HG03060 (cell line): ENCODE measurements at regions not wholly inside any gene's neighbourhood (a gene's known extent, or its start where the extent isn't known, plus 50 kb on each side); places are given as distances from the start of the nearest gene placed in this dataset.
"Not testable (repeated sequence)": the region's sequence is repeated elsewhere in the genome, so short reads cannot be mapped to it uniquely, and the experiment has no call there.

Experiments used
- ATAC-seq: cut with Tn5 transposase; IDR thresholded peaks from one replicate; pipeline ENCODE4 v1.9.1; 2021; ENCODE audit warnings: low read depth, moderate number of reproducible peaks; ENCODE audit not compliant: unreplicated experiment

GRCh38 chr7:25680636-25681035, 452.4 kb upstream of the NPVF start:
- no peak for ATAC-seq

DNA sequence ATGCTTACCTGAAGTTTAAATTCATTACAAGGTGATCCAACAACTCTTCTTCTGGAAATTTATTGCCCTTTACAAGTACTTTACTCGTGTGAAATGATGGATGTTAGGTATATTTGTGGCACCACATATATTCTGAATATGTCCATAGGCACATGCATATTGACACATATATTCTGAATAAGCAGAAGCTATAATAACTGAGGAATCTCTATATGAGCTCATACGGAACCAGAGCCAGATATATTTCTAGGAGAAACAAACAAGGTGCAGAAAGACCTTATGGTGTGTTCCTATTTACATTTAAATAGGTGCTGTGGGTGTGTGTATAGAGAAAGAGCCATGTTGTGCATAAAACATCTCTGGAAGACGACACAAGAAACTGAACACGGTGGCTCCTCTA, 456.1 kb upstream of the NPVF start:
- no peak for ATAC-seq

DNA sequence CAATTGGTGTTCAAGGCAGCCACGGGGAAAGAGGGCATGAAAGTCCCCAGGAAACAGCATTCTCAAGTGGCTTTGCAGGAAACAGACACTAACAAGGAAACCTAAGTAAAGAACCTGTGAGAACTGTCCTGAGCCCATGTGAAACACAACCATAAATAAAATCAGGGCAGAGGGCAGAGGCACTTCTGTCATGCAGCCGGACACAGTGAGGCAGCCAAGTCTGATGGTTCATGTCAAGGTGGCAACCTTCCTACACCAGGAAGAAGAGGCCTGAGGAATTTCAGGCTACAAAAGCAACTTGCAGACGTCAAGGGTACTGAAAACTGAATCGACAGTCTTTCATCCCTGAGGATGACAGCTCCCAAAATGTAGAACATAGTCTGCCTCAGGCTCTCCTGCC, 458.2 kb upstream of the NPVF start:
- ATAC-seq, result no peak

DNA sequence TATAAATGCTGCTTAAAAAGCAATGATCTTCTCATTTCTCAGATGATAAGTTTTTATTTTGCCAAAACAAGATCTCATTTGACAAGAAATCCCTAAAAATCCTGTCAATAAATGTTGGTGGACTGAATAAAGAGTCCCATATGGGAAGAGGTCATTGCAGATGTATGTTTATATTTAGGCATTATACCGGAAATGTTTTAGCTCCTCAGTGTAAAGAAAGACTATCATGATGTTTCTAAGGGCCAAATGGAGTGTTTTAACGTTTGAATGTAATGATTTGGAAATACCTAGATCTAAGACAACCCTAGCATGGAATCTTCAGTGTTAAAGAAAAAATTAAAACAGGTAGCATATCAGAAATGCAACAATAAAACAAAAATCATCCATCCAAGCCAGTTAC, 457.8 kb upstream of the NFE2L3 start:
- no peak for ATAC-seq

DNA sequence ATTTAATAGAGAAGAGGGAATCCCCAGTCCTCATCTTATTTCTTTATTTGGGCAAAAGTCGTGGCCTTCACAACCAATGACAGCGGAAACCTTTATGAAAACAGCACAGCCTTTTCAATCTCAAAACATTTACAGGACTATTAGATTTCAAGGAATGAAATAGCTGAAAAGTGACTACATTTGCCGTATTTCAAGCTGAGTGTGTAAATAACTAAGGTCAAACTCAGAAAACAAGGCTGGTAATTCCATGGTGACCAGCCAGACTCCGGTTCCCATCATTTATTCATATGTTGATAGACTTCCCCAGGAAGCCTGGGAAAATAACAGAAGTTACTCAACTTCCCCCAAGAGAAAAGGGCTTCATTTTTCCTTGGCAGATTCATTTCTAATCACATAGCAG, 457.3 kb upstream of the NFE2L3 start:
- ATAC-seq, result no peak

GRCh38 chr7:25696571-25696970, 455.4 kb upstream of the NFE2L3 start:
- no peak for ATAC-seq

- no peak for ATAC-seq
Measured at GRCh38 chr7:25698451-25699113, 453.4 kb upstream of the NFE2L3 start.

DNA sequence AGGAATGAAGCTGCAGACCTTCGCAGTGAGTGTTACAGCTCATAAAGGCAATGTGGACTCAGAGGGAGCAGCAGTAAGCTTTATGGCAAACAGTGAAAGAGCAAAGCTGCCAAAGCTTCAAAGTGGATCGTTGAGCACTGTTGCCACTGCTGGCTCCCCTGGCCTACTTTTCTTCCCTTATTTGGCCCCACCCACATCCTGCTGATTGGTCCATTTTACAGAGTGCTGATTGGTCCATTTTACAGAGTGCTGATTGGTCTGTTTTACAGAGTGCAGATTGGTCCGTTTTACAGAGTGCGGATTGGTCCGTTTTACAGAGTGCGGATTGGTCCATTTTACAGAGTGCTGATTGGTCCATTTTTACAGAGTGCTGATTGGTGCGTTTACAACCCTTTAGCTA, 451.9 kb upstream of the NFE2L3 start:
- ATAC-seq, result not testable (repeated sequence)

GRCh38 chr7:25704413-25704812, 447.6 kb upstream of the NFE2L3 start:
- ATAC-seq, result no peak

- no peak for ATAC-seq
Measured at GRCh38 chr7:25706764-25707163, 445.2 kb upstream of the NFE2L3 start.

DNA sequence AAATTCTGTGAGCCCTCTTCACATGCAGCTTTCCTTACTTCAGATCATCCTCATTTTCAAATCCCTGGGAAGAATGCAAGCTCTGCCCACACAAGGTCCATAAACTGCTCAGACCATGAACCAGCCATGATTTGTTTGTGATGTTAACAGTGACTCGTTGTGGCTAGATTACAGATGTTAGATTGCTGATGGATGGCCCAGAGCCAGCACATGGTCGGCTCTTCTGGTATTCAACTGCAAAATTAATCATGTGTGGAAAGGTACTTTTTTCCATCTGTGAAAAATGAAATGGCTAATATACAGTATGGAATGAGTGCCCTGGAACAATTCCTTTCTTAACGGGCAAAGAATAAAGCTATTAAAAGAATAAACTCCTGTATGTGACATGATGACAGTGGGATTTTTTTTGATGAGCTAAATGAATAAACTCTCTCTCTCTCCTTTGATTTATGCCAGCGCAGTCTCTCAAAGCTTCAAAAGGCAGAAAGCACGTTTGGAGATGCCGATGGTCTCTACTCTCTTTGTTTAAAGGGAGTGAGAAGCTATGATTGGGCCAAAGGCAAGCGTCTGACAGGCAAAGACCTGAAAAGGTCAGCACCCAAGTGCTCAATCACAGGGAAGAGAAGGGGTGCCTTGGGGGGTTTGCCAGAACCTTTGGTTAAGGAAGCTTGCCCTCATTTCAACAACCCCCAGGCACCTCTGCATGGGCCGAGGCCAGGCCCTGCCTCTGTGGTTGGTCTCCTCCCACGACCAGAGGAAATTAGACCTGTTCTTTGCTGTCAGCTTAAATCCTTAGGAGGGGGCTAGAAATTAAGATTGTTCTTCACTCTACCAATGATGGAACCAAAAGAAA, 444.0 kb upstream of the NFE2L3 start:
- no peak for ATAC-seq

GRCh38 chr7:25710959-25711358, 441.0 kb upstream of the NFE2L3 start:
- no peak for ATAC-seq

DNA sequence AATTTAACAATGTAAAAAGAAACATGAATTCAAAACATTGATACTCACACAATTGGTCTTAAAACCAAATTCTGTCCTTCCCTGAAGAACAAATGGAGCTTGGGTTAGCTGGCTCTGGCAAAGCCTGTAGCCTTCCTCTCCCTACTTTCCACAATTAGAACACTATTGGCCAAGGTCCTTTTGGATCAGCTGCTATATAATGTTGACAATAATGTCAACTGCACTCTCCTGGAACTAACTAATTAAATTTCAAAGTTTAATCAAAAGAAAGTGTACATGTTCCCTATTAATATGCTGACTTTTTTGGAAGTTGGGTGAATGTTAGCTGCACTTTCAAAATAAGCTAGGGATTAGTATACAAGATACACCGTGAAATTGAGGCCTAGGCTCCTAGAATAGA, 440.1 kb upstream of the NFE2L3 start:
- ATAC-seq, result no peak

- no peak for ATAC-seq
Measured at GRCh38 chr7:25712500-25712899, 439.5 kb upstream of the NFE2L3 start.

- ATAC-seq, result no peak
Measured at GRCh38 chr7:25714013-25714412, 438.0 kb upstream of the NFE2L3 start.

GRCh38 chr7:25716421-25716820, 435.6 kb upstream of the NFE2L3 start:
- ATAC-seq, result no peak

DNA sequence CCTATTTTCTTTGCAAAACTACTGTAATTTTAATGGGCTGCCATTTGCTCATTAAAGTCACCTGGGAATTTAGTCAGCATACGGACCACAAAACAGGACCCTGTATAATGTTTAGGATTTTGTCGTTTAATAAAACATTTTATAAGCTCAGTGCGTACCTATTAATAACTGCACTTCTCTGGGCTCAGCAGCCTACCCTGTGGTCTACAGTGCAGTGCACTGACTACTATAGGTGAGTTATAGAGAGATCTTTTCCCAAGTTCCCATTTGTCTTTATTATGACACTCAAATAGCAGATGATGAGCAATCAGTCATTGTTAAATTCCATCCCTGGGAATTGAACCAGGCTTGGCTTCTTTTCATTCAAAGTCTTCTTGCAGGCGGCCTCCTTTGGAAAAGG, 433.4 kb upstream of the NFE2L3 start:
- ATAC-seq, result no peak

GRCh38 chr7:25719190-25719896, 432.7 kb upstream of the NFE2L3 start:
- ATAC-seq, result no peak

DNA sequence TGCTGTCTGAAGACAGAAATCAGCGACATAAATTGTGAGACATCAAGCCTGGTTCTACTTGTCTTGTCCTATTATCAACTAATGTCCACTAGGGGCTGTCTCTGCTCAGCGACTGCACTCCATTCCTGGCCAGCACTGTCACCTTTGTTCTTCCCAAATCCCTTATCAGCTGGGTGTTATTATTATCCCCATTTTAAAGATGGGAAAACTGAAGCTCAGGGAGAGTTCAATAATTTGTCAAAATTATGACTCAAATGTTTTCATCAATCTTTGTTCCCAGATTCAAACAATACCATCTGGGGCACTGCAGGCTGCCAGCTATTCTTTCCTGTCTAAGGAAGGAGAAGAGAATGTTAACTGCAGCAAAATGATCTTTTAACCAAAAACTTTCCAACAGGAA, 431.6 kb upstream of the NFE2L3 start:
- no peak for ATAC-seq

DNA sequence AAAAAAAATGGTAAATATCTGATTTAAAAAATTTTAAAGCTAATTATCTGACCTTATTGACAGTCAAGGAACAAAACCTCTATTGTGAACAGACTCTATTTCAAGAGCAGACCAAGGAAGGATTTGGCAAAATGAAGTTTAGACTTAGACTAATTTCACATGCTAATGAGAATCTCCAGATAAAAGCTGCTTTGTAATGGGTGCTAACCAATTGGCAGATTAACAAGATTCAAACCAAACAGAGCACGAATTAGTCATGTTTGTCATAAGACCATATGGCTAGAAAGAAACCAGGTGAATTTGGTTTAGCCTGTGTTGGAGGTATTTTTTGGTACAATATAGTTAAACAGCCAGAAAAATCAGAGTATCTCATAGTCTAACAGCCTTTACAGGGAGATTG, 429.1 kb upstream of the NFE2L3 start:
- no peak for ATAC-seq

GRCh38 chr7:25725451-25725850, 426.5 kb upstream of the NFE2L3 start:
- ATAC-seq, result no peak
